Activated CD4-positive, alpha-beta T cell treated with anti-CD3 and anti-CD28 coated beads, Interleukin-2, amount 10 ng/mL, durations not matched to agents 7 days and 5 days (primary cell): ENCODE measurements at regions not wholly inside any gene's neighbourhood (a gene's known extent, or its start where the extent isn't known, plus 50 kb on each side); places are given as distances from the start of the nearest gene placed in this dataset.
"Not testable (repeated sequence)": the region's sequence is repeated elsewhere in the genome, so short reads cannot be mapped to it uniquely, and the experiment has no call there.

Source experiments
- CTCF ChIA-PET: fragments of 350-600 bp; sonication (Branson Sonifier 250); formaldehyde crosslinking; loops from one replicate; lab custom pipeline; 2021; ENCODE audit warnings: antibody characterized with exemption; lab: Charles Lee
- POLR2A ChIA-PET: fragments of 350-600 bp; sonication (Branson Sonifier 250); formaldehyde crosslinking; loops from one replicate; lab custom pipeline; 2021; ENCODE audit warnings: antibody characterized with exemption; lab: Charles Lee
- DNase-seq: peaks from one replicate; pipeline ENCODE4 v3.0.0-alpha.2; 2020
- H3K27ac Mint-ChIP-seq: one replicate; pipeline ENCODE4 v1.8.0; 2021; ENCODE audit warnings: mild to moderate bottlenecking, moderate library complexity, mixed read lengths
- H3K27me3 Mint-ChIP-seq: one replicate; pipeline ENCODE4 v1.8.0; 2021; ENCODE audit warnings: mixed read lengths
- H3K36me3 Mint-ChIP-seq: one replicate; pipeline ENCODE4 v1.8.0; 2021; ENCODE audit warnings: low read depth, mixed read lengths
- H3K4me1 Mint-ChIP-seq: one replicate; pipeline ENCODE4 v1.8.0; 2021; ENCODE audit warnings: mixed read lengths
- H3K4me3 Mint-ChIP-seq: one replicate; pipeline ENCODE4 v1.8.0; 2021; ENCODE audit warnings: mild to moderate bottlenecking, moderate library complexity, mixed read lengths
- H3K9me3 Mint-ChIP-seq: one replicate; pipeline ENCODE4 v1.8.0; 2021; ENCODE audit warnings: mixed read lengths

- POLR2A ChIA-PET, result no interaction called here
- Mint-ChIP-seq H3K27me3 (no peaks in the 10 kb centered on the region), H3K4me3 (no peak overlapping the region), H3K27ac (no peak overlapping the region), H3K4me1 (no peaks in the 10 kb centered on the region), H3K36me3 (no peaks in the 10 kb centered on the region), H3K9me3 (peaks cover 7% of the 10 kb centered on the region)
- CTCF ChIA-PET, result no interaction called here
- DNase-seq, result no peak
Measured at GRCh38 chr11:100472727-100473389, 214.2 kb upstream of the ARHGAP42 start.

GRCh38 chr11:100473390-100473740, 213.7 kb upstream of the ARHGAP42 start:
- H3K4me1 Mint-ChIP-seq, result no peaks in the 10 kb centered on the region
- no peak overlapping the region for H3K27ac Mint-ChIP-seq
- peaks cover 4% of the 10 kb centered on the region for H3K9me3 Mint-ChIP-seq
- CTCF ChIA-PET, result no interaction called here
- H3K4me3 Mint-ChIP-seq, result no peak overlapping the region
- POLR2A ChIA-PET, result no interaction called here
- H3K27me3 Mint-ChIP-seq, result no peaks in the 10 kb centered on the region
- H3K36me3 Mint-ChIP-seq, result no peaks in the 10 kb centered on the region
- no peak for DNase-seq

GRCh38 chr11:100484948-100485347, 202.1 kb upstream of the ARHGAP42 start:
- Mint-ChIP-seq H3K4me3 (no peak overlapping the region), H3K9me3 (peaks cover 15% of the 10 kb centered on the region), H3K36me3 (no peaks in the 10 kb centered on the region), H3K4me1 (no peaks in the 10 kb centered on the region), H3K27me3 (no peaks in the 10 kb centered on the region), H3K27ac (no peak overlapping the region)
- ChIA-PET CTCF (no interaction called here), POLR2A (no interaction called here)
- DNase-seq, result no peak

- no peak overlapping the region for H3K4me3 Mint-ChIP-seq
- H3K4me1 Mint-ChIP-seq, result no peaks in the 10 kb centered on the region
- H3K27me3 Mint-ChIP-seq, result no peaks in the 10 kb centered on the region
- CTCF ChIA-PET, result no interaction called here
- H3K36me3 Mint-ChIP-seq, result no peaks in the 10 kb centered on the region
- H3K9me3 Mint-ChIP-seq, result peaks cover 14% of the 10 kb centered on the region
- no peak overlapping the region for H3K27ac Mint-ChIP-seq
- no peak for DNase-seq
- POLR2A ChIA-PET, result no interaction called here
Measured at GRCh38 chr11:100498780-100499179, 188.3 kb upstream of the ARHGAP42 start.

GRCh38 chr11:100501450-100501849, 185.6 kb upstream of the ARHGAP42 start:
- H3K9me3 Mint-ChIP-seq, result peaks cover 6% of the 10 kb centered on the region
- H3K4me3 Mint-ChIP-seq, result no peak overlapping the region
- no peak for DNase-seq
- H3K27ac Mint-ChIP-seq, result no peak overlapping the region
- CTCF ChIA-PET, result no interaction called here
- no peaks in the 10 kb centered on the region for H3K36me3 Mint-ChIP-seq
- H3K27me3 Mint-ChIP-seq, result no peaks in the 10 kb centered on the region
- H3K4me1 Mint-ChIP-seq, result no peaks in the 10 kb centered on the region
- POLR2A ChIA-PET, result no interaction called here

GRCh38 chr11:100512475-100512874, 174.6 kb upstream of the ARHGAP42 start:
- H3K9me3 Mint-ChIP-seq, result peaks cover 6% of the 10 kb centered on the region
- H3K36me3 Mint-ChIP-seq, result no peaks in the 10 kb centered on the region
- no peaks in the 10 kb centered on the region for H3K4me1 Mint-ChIP-seq
- POLR2A ChIA-PET, result no interaction called here
- CTCF ChIA-PET, result no interaction called here
- DNase-seq, result no peak
- no peak overlapping the region for H3K27ac Mint-ChIP-seq
- no peak overlapping the region for H3K4me3 Mint-ChIP-seq
- H3K27me3 Mint-ChIP-seq, result no peaks in the 10 kb centered on the region

GRCh38 chr11:100515087-100515486, 172.0 kb upstream of the ARHGAP42 start:
- Mint-ChIP-seq H3K9me3 (peaks cover 9% of the 10 kb centered on the region), H3K27ac (no peak overlapping the region), H3K36me3 (no peaks in the 10 kb centered on the region), H3K4me1 (no peaks in the 10 kb centered on the region), H3K27me3 (no peaks in the 10 kb centered on the region), H3K4me3 (no peak overlapping the region)
- CTCF ChIA-PET, result no interaction called here
- no peak for DNase-seq
- POLR2A ChIA-PET, result no interaction called here

GRCh38 chr11:100525197-100525596, 161.9 kb upstream of the ARHGAP42 start:
- Mint-ChIP-seq H3K36me3 (no peaks in the 10 kb centered on the region), H3K27me3 (no peaks in the 10 kb centered on the region), H3K9me3 (peaks cover 16% of the 10 kb centered on the region), H3K27ac (no peak overlapping the region), H3K4me1 (no peaks in the 10 kb centered on the region), H3K4me3 (no peak overlapping the region)
- POLR2A ChIA-PET, result no interaction called here
- no peak for DNase-seq
- CTCF ChIA-PET, result no interaction called here

- no peaks in the 10 kb centered on the region for H3K27me3 Mint-ChIP-seq
- peaks cover 16% of the 10 kb centered on the region for H3K9me3 Mint-ChIP-seq
- ChIA-PET POLR2A (no interaction called here), CTCF (no interaction called here)
- no peaks in the 10 kb centered on the region for H3K36me3 Mint-ChIP-seq
- H3K4me1 Mint-ChIP-seq, result no peaks in the 10 kb centered on the region
- H3K4me3 Mint-ChIP-seq, result no peak overlapping the region
- no peak overlapping the region for H3K27ac Mint-ChIP-seq
- DNase-seq, result no peak
Measured at GRCh38 chr11:100525635-100526034, 161.5 kb upstream of the ARHGAP42 start.

GRCh38 chr11:100528872-100529416, 158.1 kb upstream of the ARHGAP42 start:
- H3K9me3 Mint-ChIP-seq, result peaks cover 11% of the 10 kb centered on the region
- no peaks in the 10 kb centered on the region for H3K36me3 Mint-ChIP-seq
- DNase-seq, result no peak
- no peak overlapping the region for H3K27ac Mint-ChIP-seq
- POLR2A ChIA-PET, result no interaction called here
- no peaks in the 10 kb centered on the region for H3K4me1 Mint-ChIP-seq
- no peak overlapping the region for H3K4me3 Mint-ChIP-seq
- CTCF ChIA-PET, result no interaction called here
- no peaks in the 10 kb centered on the region for H3K27me3 Mint-ChIP-seq

- H3K27me3 Mint-ChIP-seq, H3K27ac Mint-ChIP-seq, H3K4me1 Mint-ChIP-seq, H3K9me3 Mint-ChIP-seq, H3K36me3 Mint-ChIP-seq, POLR2A ChIA-PET, H3K4me3 Mint-ChIP-seq, DNase-seq, CTCF ChIA-PET: not testable (repeated sequence)
Measured at GRCh38 chr11:100531290-100531689, 155.8 kb upstream of the ARHGAP42 start.

GRCh38 chr11:100536979-100537378, 150.1 kb upstream of the ARHGAP42 start:
- Mint-ChIP-seq H3K9me3 (no peaks in the 10 kb centered on the region), H3K27ac (no peak overlapping the region), H3K36me3 (no peaks in the 10 kb centered on the region), H3K27me3 (no peaks in the 10 kb centered on the region), H3K4me1 (no peaks in the 10 kb centered on the region), H3K4me3 (no peak overlapping the region)
- DNase-seq, result no peak
- POLR2A ChIA-PET, result no interaction called here
- CTCF ChIA-PET, result no interaction called here

GRCh38 chr11:100543386-100543785, 143.7 kb upstream of the ARHGAP42 start:
- no peak for DNase-seq
- Mint-ChIP-seq H3K4me1 (no peaks in the 10 kb centered on the region), H3K27ac (no peak overlapping the region), H3K36me3 (no peaks in the 10 kb centered on the region), H3K27me3 (no peaks in the 10 kb centered on the region), H3K9me3 (no peaks in the 10 kb centered on the region), H3K4me3 (no peak overlapping the region)
- ChIA-PET CTCF (no interaction called here), POLR2A (no interaction called here)

- CTCF ChIA-PET, result no interaction called here
Measured at GRCh38 chr11:100545556-100545955, 141.5 kb upstream of the ARHGAP42 start.

More at GRCh38 chr11:100545556-100545955, 141.5 kb upstream of the ARHGAP42 start:
- POLR2A ChIA-PET, result no interaction called here
- H3K27me3 Mint-ChIP-seq, result no peaks in the 10 kb centered on the region
- no peak overlapping the region for H3K27ac Mint-ChIP-seq
- no peaks in the 10 kb centered on the region for H3K9me3 Mint-ChIP-seq
- no peaks in the 10 kb centered on the region for H3K4me1 Mint-ChIP-seq
- H3K36me3 Mint-ChIP-seq, result no peaks in the 10 kb centered on the region
- DNase-seq, result no peak
- H3K4me3 Mint-ChIP-seq, result no peak overlapping the region
